HL-60 (cell line): ENCODE measurements at regions not wholly inside any gene's neighbourhood (a gene's known extent, or its start where the extent isn't known, plus 50 kb on each side); places are given as distances from the start of the nearest gene placed in this dataset.

Experiments
- SPI1 ChIP-seq: IDR thresholded peaks from 2 replicates; pipeline ENCODE4 v1.6.1; 2012; ENCODE audit warnings: low read depth, mild to moderate bottlenecking, borderline replicate concordance
- TF ChIP-seq, protein P1 (sequence below): IDR thresholded peaks from one replicate; pipeline ENCODE4 v1.5.1; 2011; ENCODE audit warnings: low read length, control low read depth, inconsistent platforms; ENCODE audit not compliant: insufficient read depth
- TF ChIP-seq, protein P2 (sequence below): IDR thresholded peaks from 2 replicates; pipeline ENCODE4 v1.6.1; 2012; ENCODE audit warnings: low read depth; ENCODE audit not compliant: insufficient replicate concordance

DNA sequence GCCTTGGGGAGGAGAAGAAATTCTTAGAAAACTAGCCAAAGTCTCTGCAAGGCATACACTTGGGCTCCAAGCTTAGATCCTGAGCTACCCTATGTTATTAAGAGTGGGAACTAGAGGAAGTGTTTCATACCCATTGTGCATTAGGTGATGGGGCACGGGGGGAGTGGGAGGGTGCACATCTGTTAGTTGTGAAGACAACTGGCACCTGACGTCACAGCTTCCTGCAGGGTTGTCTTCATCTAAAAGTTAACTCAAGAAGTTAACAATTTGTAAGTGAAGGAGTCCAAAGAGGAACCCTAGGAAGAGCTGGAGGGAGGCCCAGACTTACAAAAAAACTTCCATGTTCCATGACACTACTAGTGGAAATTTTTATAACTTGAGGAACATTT lies 158.1 kb downstream of the ADRA2A start:
- TF ChIP-seq, protein P1, sequence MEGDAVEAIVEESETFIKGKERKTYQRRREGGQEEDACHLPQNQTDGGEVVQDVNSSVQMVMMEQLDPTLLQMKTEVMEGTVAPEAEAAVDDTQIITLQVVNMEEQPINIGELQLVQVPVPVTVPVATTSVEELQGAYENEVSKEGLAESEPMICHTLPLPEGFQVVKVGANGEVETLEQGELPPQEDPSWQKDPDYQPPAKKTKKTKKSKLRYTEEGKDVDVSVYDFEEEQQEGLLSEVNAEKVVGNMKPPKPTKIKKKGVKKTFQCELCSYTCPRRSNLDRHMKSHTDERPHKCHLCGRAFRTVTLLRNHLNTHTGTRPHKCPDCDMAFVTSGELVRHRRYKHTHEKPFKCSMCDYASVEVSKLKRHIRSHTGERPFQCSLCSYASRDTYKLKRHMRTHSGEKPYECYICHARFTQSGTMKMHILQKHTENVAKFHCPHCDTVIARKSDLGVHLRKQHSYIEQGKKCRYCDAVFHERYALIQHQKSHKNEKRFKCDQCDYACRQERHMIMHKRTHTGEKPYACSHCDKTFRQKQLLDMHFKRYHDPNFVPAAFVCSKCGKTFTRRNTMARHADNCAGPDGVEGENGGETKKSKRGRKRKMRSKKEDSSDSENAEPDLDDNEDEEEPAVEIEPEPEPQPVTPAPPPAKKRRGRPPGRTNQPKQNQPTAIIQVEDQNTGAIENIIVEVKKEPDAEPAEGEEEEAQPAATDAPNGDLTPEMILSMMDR, result no peak
- no peak for TF ChIP-seq SPI1
- TF ChIP-seq, protein P2, sequence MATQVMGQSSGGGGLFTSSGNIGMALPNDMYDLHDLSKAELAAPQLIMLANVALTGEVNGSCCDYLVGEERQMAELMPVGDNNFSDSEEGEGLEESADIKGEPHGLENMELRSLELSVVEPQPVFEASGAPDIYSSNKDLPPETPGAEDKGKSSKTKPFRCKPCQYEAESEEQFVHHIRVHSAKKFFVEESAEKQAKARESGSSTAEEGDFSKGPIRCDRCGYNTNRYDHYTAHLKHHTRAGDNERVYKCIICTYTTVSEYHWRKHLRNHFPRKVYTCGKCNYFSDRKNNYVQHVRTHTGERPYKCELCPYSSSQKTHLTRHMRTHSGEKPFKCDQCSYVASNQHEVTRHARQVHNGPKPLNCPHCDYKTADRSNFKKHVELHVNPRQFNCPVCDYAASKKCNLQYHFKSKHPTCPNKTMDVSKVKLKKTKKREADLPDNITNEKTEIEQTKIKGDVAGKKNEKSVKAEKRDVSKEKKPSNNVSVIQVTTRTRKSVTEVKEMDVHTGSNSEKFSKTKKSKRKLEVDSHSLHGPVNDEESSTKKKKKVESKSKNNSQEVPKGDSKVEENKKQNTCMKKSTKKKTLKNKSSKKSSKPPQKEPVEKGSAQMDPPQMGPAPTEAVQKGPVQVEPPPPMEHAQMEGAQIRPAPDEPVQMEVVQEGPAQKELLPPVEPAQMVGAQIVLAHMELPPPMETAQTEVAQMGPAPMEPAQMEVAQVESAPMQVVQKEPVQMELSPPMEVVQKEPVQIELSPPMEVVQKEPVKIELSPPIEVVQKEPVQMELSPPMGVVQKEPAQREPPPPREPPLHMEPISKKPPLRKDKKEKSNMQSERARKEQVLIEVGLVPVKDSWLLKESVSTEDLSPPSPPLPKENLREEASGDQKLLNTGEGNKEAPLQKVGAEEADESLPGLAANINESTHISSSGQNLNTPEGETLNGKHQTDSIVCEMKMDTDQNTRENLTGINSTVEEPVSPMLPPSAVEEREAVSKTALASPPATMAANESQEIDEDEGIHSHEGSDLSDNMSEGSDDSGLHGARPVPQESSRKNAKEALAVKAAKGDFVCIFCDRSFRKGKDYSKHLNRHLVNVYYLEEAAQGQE, result no peak
